GM19025 (cell line): ENCODE measurements at regions not wholly inside any gene's neighbourhood (a gene's known extent, or its start where the extent isn't known, plus 50 kb on each side); places are given as distances from the start of the nearest gene placed in this dataset.

ENCODE experiments used
- ATAC-seq: cut with Tn5 transposase; IDR thresholded peaks from one replicate; pipeline ENCODE4 v1.9.1; 2021; ENCODE audit warnings: mild to moderate bottlenecking, low read depth, moderate library complexity; ENCODE audit not compliant: unreplicated experiment

- ATAC-seq = no peak
These were observed 192.2 kb upstream of the FBXO11 start for GRCh38 chr2:48098539-48098938.

GRCh38 chr2:48104418-48104817 lies 198.1 kb upstream of the FBXO11 start:
- ATAC-seq = no peak

- no peak for ATAC-seq
These were observed 199.6 kb upstream of the FBXO11 start for GRCh38 chr2:48105848-48106247.

- ATAC-seq = no peak
These were observed 201.1 kb upstream of the FBXO11 start for GRCh38 chr2:48107326-48107925.

- no peak for ATAC-seq
These were observed 202.2 kb upstream of the FBXO11 start for GRCh38 chr2:48108455-48108854.

- ATAC-seq = no peak
These were observed 203.3 kb upstream of the FBXO11 start for GRCh38 chr2:48109491-48110204.

GRCh38 chr2:48110492-48110891 lies 204.0 kb upstream of the FOXN2 start:
- ATAC-seq = no peak

GRCh38 chr2:48112911-48113680 lies 201.4 kb upstream of the FOXN2 start:
- no peak for ATAC-seq

- ATAC-seq = no peak
These were observed 200.7 kb upstream of the FOXN2 start for GRCh38 chr2:48113767-48114166.

GRCh38 chr2:48114256-48114655 lies 200.2 kb upstream of the FOXN2 start:
- peak; percentile 39 for ATAC-seq

- ATAC-seq = no peak
These were observed 198.0 kb upstream of the FOXN2 start for GRCh38 chr2:48116497-48116896.

- no peak for ATAC-seq
These were observed 195.6 kb upstream of the FOXN2 start for GRCh38 chr2:48118895-48119294.

- no peak for ATAC-seq
These were observed 194.4 kb upstream of the FOXN2 start for GRCh38 chr2:48120112-48120511.

- no peak for ATAC-seq
These were observed 193.7 kb upstream of the FOXN2 start for GRCh38 chr2:48120759-48121242.

- ATAC-seq = no peak
These were observed 192.3 kb upstream of the FOXN2 start for GRCh38 chr2:48122166-48122565.

GRCh38 chr2:48124592-48124991 lies 189.9 kb upstream of the FOXN2 start:
- no peak for ATAC-seq

- ATAC-seq = no peak
These were observed 188.3 kb upstream of the FOXN2 start for GRCh38 chr2:48126162-48126561.

- ATAC-seq = no peak
These were observed 186.8 kb upstream of the FOXN2 start for GRCh38 chr2:48127612-48128191.

GRCh38 chr2:48129293-48129950 lies 185.1 kb upstream of the FOXN2 start:
- no peak for ATAC-seq

GRCh38 chr2:48131539-48132270 lies 182.8 kb upstream of the FOXN2 start:
- ATAC-seq = no peak
